T-cell (primary cell): ENCODE measurements at regions not wholly inside any gene's neighbourhood (a gene's known extent, or its start where the extent isn't known, plus 50 kb on each side); places are given as distances from the start of the nearest gene placed in this dataset.

Source experiments
- ATAC-seq, 4 experiments: fragments of 200-7000 bp in 3 of 4; fragments of 150-1000 bp in 1 of 4; cut with Tn5 transposase; replicated peaks in 1 of 4; 1 replicate in 3 of 4; 2 replicates in 1 of 4; pipeline ENCODE4 v1.10.0; 2021; ENCODE audit warnings: moderate library complexity in 3 of 4, mild to moderate bottlenecking in 2 of 4, moderate number of reproducible peaks in 1 of 4
- CTCF ChIA-PET, 2 donors: fragments of 300-600 bp; sonication (Branson Sonifier 250); formaldehyde crosslinking; loops; one replicate each; lab custom pipeline; 2022; ENCODE audit warnings: antibody characterized with exemption in 2 of 2; lab: Charles Lee
- POLR2A ChIA-PET, 2 donors: fragments of 300-600 bp; sonication (Branson Sonifier 250); formaldehyde crosslinking; loops; one replicate each; lab custom pipeline; 2022; ENCODE audit warnings: antibody characterized with exemption in 2 of 2; lab: Charles Lee
- DNase-seq, 35 experiments: peaks; one replicate each; pipeline versions ENCODE4 v3.0.0 to v3.0.0-alpha.2; 2013 to 2023
- H3K27ac ChIP-seq: one replicate; pipeline ENCODE4 v1.5.1; 2013; ENCODE audit warnings: low read length
- H3K27me3 ChIP-seq, 2 experiments: replicated peaks in 1 of 2; 1 replicate in 1 of 2; 2 replicates in 1 of 2; pipeline versions ENCODE4 v1.6.1 to v1.7.0; 2013; ENCODE audit warnings: low read length in 1 of 2, mixed read lengths in 1 of 2; ENCODE audit not compliant: control insufficient read depth in 2 of 2, insufficient read depth in 2 of 2; ENCODE audit errors: extremely low read depth in 1 of 2
- H3K36me3 ChIP-seq, 2 donors: 1 replicate in 1 of 2; 2 replicates in 1 of 2; pipeline versions ENCODE4 v1.6.1 to v1.7.0; 2013; ENCODE audit warnings: low read length in 1 of 2; ENCODE audit not compliant: control insufficient read depth in 2 of 2, insufficient read depth in 1 of 2; ENCODE audit errors: extremely low read depth in 1 of 2
- H3K4me1 ChIP-seq, 2 experiments: 1 replicate in 1 of 2; 2 replicates in 1 of 2; pipeline versions ENCODE4 v1.6.1 to v1.7.0; 2013; ENCODE audit warnings: low read length in 2 of 2, mixed read lengths in 1 of 2; ENCODE audit not compliant: insufficient read depth in 2 of 2, control insufficient read depth in 1 of 2; ENCODE audit errors: extremely low read depth in 1 of 2
- H3K4me3 ChIP-seq, 2 donors: 1 replicate in 1 of 2; 2 replicates in 1 of 2; pipeline versions ENCODE4 v1.5.1 to v1.7.0; 2013; ENCODE audit warnings: mild to moderate bottlenecking in 2 of 2, low read length in 1 of 2, moderate library complexity in 1 of 2; ENCODE audit not compliant: control insufficient read depth in 1 of 2; ENCODE audit errors: extremely low read depth in 1 of 2
- H3K9me3 ChIP-seq: 2 replicates; pipeline ENCODE4 v1.7.0; 2013
- H3K27ac Mint-ChIP-seq, 2 donors: one replicate each; pipeline ENCODE4 v1.8.0; 2020 to 2021; ENCODE audit warnings: mild to moderate bottlenecking in 2 of 2, mixed read lengths in 2 of 2
- H3K27me3 Mint-ChIP-seq, 2 donors: one replicate each; pipeline ENCODE4 v1.8.0; 2021 to 2022; ENCODE audit warnings: mixed read lengths in 2 of 2
- H3K36me3 Mint-ChIP-seq: one replicate; pipeline ENCODE4 v1.8.0; 2021; ENCODE audit warnings: mixed read lengths
- H3K4me1 Mint-ChIP-seq, 3 donors: one replicate each; pipeline ENCODE4 v1.8.0; 2020 to 2022; ENCODE audit warnings: mixed read lengths in 3 of 3, mild to moderate bottlenecking in 1 of 3
- H3K4me3 Mint-ChIP-seq, 3 donors: one replicate each; pipeline ENCODE4 v1.8.0; 2020 to 2022; ENCODE audit warnings: mild to moderate bottlenecking in 3 of 3, mixed read lengths in 3 of 3, moderate library complexity in 3 of 3
- H3K9me3 Mint-ChIP-seq, 3 donors: one replicate each; pipeline ENCODE4 v1.8.0; 2020 to 2022; ENCODE audit warnings: mixed read lengths in 3 of 3
- WGBS: methylation state at CpG from one replicate; pipeline ENCODE4 v1.1.5; 2013; ENCODE audit warnings: missing lambda C conversion rate; ENCODE audit not compliant: insufficient coverage; 5-methylcytosine and 5-hydroxymethylcytosine counted together

DNA sequence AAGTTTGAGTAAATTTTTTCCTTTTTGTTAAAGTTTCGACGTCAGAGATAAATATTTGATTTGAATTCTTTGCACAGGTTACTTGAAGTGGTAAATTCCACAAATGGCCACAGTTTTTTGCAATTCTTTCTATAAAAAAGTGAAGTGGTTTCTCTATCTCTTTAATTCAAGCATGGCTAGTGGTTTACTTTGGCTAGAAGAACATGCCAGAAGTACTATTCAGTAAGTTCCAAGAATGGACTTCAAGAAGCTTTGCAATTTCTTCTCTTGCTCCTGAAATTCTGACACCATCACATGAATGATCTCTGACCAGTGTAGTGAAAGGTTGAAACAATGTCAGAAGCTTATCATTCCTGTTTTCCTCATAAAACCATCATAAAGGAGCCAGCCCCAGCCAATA is 55.7 kb upstream of the RNPC3 start:
- no peaks in the 10 kb centered on the region for H3K36me3 ChIP-seq
- Mint-ChIP-seq H3K4me3 (no peak overlapping the region), H3K36me3 (no peaks in the 10 kb centered on the region), H3K9me3 (no peaks in the 10 kb centered on the region), H3K27me3 (peaks cover 10 to 17% of the 10 kb centered on the region in 2 donors), H3K27ac (no peak overlapping the region), H3K4me1 (no peaks in the 10 kb centered on the region)
- CTCF ChIA-PET: no interaction called here
- H3K4me3 ChIP-seq: no peak overlapping the region
- WGBS: no CpG with 5 or more reads among the region's 2 CpGs
- no peaks in the 10 kb centered on the region for H3K9me3 ChIP-seq
- ATAC-seq (no peak), DNase-seq (no peak)
- H3K27ac ChIP-seq: no peak overlapping the region
- POLR2A ChIA-PET: no interaction called here
- H3K4me1 ChIP-seq: no peaks in the 10 kb centered on the region
- peaks cover 0 to 2% of the 10 kb centered on the region in 2 experiments for H3K27me3 ChIP-seq

DNA sequence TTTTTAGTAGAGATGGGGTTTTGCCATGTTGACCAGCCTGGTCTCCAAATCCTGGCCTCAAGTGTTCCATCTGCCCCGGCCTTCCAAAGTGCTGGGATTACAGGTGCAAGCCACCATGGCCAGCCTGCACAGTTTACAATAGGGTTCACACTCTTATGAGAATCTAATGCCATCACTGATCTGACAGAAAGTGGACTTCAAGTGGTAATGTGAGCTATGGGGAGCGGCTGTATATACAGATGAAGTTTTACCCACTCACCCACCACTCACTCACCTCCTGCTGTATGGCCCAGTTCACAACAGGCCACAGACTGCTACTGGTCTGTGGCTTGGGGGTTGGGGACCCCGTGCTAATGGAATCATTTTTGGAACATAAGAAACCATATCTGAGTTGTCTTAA is 58.4 kb upstream of the RNPC3 start:
- no peaks in the 10 kb centered on the region for H3K36me3 ChIP-seq
- no peak for ATAC-seq
- no peaks in the 10 kb centered on the region for H3K9me3 ChIP-seq
- CTCF ChIA-PET: no interaction called here
- H3K27me3 ChIP-seq: peaks cover 0 to 2% of the 10 kb centered on the region in 2 experiments
- no peaks in the 10 kb centered on the region for H3K4me1 ChIP-seq
- no peaks in the 10 kb centered on the region for H3K9me3 Mint-ChIP-seq
- no peak overlapping the region for H3K4me3 ChIP-seq
- no peaks in the 10 kb centered on the region for H3K4me1 Mint-ChIP-seq
- 62% methylated on average over 2 of the region's 3 CpGs for WGBS
- POLR2A ChIA-PET: no interaction called here
- DNase-seq: no peak
- H3K4me3 Mint-ChIP-seq: no peak overlapping the region
- peaks cover 10 to 17% of the 10 kb centered on the region in 2 donors for H3K27me3 Mint-ChIP-seq
- H3K27ac ChIP-seq: no peak overlapping the region
- no peaks in the 10 kb centered on the region for H3K36me3 Mint-ChIP-seq
- H3K27ac Mint-ChIP-seq: no peak overlapping the region

DNA sequence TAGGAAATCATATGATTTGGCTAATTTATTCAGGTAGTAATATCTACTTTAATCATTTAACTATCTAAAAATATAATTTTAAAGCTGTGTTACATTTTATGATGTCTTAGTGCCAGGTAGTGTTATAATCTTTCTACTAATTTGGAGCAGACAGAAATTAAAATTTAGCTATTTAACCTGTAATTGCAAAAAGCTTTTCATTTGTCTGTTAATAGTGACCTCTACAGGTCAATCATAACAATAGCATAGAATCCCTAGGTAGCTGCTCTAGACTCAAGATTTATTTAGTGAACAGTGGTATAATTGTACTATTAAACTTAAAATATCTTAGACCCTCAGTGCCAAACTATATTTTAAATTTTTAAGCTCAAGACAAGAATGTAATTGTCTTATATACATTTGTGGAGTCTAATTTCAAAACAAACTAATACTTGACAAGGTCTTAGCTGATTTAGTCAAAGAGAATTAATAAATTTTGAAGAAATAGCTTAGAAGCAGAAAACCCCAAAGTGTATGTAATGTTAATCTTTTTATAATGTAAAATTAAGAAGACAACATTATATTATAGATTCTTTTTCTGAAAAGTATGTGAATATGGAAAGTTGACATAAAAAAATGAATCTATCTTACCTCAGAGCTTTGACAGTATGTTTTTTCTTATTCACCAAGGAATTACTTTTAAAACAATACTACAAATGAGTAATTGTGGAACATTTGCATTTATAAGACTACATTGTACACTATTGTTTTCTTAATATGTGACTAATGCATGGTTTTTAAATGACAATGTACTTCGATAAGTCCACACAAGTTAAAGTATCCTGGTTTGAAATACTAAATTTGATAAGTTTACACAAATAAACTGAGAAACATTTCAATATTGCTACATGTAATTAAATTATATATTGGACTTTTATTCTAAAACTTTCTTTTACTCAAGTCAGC is 64.1 kb upstream of the RNPC3 start:
- H3K27ac Mint-ChIP-seq: no peak overlapping the region
- H3K9me3 ChIP-seq: no peaks in the 10 kb centered on the region
- H3K4me3 ChIP-seq: no peak overlapping the region
- no peaks in the 10 kb centered on the region for H3K36me3 Mint-ChIP-seq
- WGBS: no CpG with 5 or more reads among the region's 1 CpG
- no peaks in the 10 kb centered on the region for H3K27me3 ChIP-seq
- H3K9me3 Mint-ChIP-seq: no peaks in the 10 kb centered on the region
- no peaks in the 10 kb centered on the region for H3K36me3 ChIP-seq
- H3K4me1 ChIP-seq: no peaks in the 10 kb centered on the region
- DNase-seq (no peak), ATAC-seq (no peak)
- no peak overlapping the region for H3K27ac ChIP-seq
- H3K27me3 Mint-ChIP-seq: peaks cover 0 to 3% of the 10 kb centered on the region in 2 donors
- CTCF ChIA-PET: interaction anchor here (0.6 to 1.3 kb wide), 7 partner anchors 10 to 1956 kb away, joined by 3 to 5 read pairs (median 4); no protein-coding TSS in a partner anchor
- no peaks in the 10 kb centered on the region for H3K4me1 Mint-ChIP-seq
- POLR2A ChIA-PET: interaction anchor here in 1 of 2 donors (0.5 kb wide), 2 partner anchors 12 to 696 kb away, joined by 3 read pairs; no protein-coding TSS in a partner anchor
- no peak overlapping the region for H3K4me3 Mint-ChIP-seq

GRCh38 chr1:103460511-103460910 is 65.0 kb upstream of the RNPC3 start:
- Histone ChIP-seq H3K36me3 (no peaks in the 10 kb centered on the region), H3K27me3 (no peaks in the 10 kb centered on the region), H3K4me3 (no peak overlapping the region), H3K27ac (no peak overlapping the region), H3K9me3 (no peaks in the 10 kb centered on the region), H3K4me1 (no peaks in the 10 kb centered on the region)
- Mint-ChIP-seq H3K27me3 (no peaks in the 10 kb centered on the region), H3K27ac (no peak overlapping the region), H3K4me3 (no peak overlapping the region), H3K9me3 (no peaks in the 10 kb centered on the region), H3K4me1 (no peaks in the 10 kb centered on the region), H3K36me3 (no peaks in the 10 kb centered on the region)
- CTCF ChIA-PET: interaction anchor here (0.6 to 1.3 kb wide), 6 partner anchors 9 to 1955 kb away, joined by 3 to 5 read pairs (median 4); no protein-coding TSS in a partner anchor
- no peak for ATAC-seq
- POLR2A ChIA-PET: no interaction called here
- no peak for DNase-seq
- no CpG with 5 or more reads among the region's 4 CpGs for WGBS

DNA sequence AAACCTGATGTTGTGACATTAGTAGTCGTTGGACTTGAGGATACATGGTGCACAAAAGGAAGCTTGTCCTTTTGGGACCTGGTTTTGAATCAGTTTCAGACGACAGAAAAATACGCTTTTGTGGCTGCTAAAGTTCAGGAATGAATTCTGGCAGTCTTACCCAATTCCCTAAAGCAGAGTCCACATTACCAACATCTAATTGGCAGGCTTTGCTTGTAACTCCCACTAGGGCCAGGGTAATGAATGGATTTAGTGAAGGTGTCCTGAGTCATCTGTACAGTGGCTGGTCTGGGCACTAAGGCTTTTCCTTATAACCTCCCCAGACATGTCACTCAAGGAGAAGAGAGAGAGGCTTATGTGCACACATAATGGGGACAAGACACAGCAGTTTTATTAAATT is 66.2 kb upstream of the RNPC3 start:
- no peaks in the 10 kb centered on the region for H3K9me3 ChIP-seq
- DNase-seq (no peak), ATAC-seq (no peak)
- ChIA-PET POLR2A (no interaction called here), CTCF (no interaction called here)
- Mint-ChIP-seq H3K4me3 (no peak overlapping the region), H3K36me3 (no peaks in the 10 kb centered on the region), H3K27ac (no peak overlapping the region), H3K9me3 (no peaks in the 10 kb centered on the region), H3K27me3 (no peaks in the 10 kb centered on the region), H3K4me1 (no peaks in the 10 kb centered on the region)
- H3K4me1 ChIP-seq: no peaks in the 10 kb centered on the region
- H3K36me3 ChIP-seq: no peaks in the 10 kb centered on the region
- H3K27ac ChIP-seq: no peak overlapping the region
- no peaks in the 10 kb centered on the region for H3K27me3 ChIP-seq
- no peak overlapping the region for H3K4me3 ChIP-seq
- WGBS: 55% methylated on average over 2 of the region's 3 CpGs

- ChIA-PET CTCF (no interaction called here), POLR2A (no interaction called here)
- no peak for DNase-seq
- Mint-ChIP-seq H3K4me1 (no peaks in the 10 kb centered on the region), H3K9me3 (no peaks in the 10 kb centered on the region), H3K4me3 (no peak overlapping the region), H3K27me3 (no peaks in the 10 kb centered on the region), H3K36me3 (no peaks in the 10 kb centered on the region), H3K27ac (no peak overlapping the region)
- ATAC-seq: no peak
- WGBS: no CpG with 5 or more reads among the region's 7 CpGs
- H3K4me3 ChIP-seq: no peak overlapping the region
- H3K4me1 ChIP-seq: no peaks in the 10 kb centered on the region
- no peaks in the 10 kb centered on the region for H3K27me3 ChIP-seq
- no peaks in the 10 kb centered on the region for H3K36me3 ChIP-seq
- H3K27ac ChIP-seq: no peak overlapping the region
- no peaks in the 10 kb centered on the region for H3K9me3 ChIP-seq
Observed at GRCh38 chr1:103457886-103458455, 67.5 kb upstream of the RNPC3 start.
